Right cardiac atrium (tissue), 5 donors: ENCODE measurements at regions not wholly inside any gene's neighbourhood (a gene's known extent, or its start where the extent isn't known, plus 50 kb on each side); places are given as distances from the start of the nearest gene placed in this dataset.

Experiments
- ATAC-seq, 2 donors: fragments of 200-7000 bp; cut with Tn5 transposase; one replicate each; pipeline versions ENCODE4 v1.8.0 to v1.9.1; 2020; ENCODE audit warnings: moderate library complexity in 2 of 2, mild to moderate bottlenecking in 1 of 2
- DNase-seq, 3 donors: peaks; one replicate each; pipeline ENCODE4 v3.0.0-alpha.2; 2020
- H3K27ac ChIP-seq: one replicate; pipeline ENCODE4 v1.5.1; 2013; ENCODE audit warnings: mild to moderate bottlenecking, low read length, control low read depth, moderate library complexity
- H3K27me3 ChIP-seq: one replicate; pipeline ENCODE4 v1.6.1; 2013; ENCODE audit not compliant: control insufficient read depth, insufficient read depth
- H3K4me1 ChIP-seq: one replicate; pipeline ENCODE4 v1.6.1; 2013; ENCODE audit warnings: low read length; ENCODE audit not compliant: control insufficient read depth, insufficient read depth
- H3K4me3 ChIP-seq: one replicate; pipeline ENCODE4 v1.5.1; 2013; ENCODE audit warnings: low read length, control low read depth
- H3K9me3 ChIP-seq: one replicate; pipeline ENCODE4 v1.6.1; 2013; ENCODE audit warnings: low read length; ENCODE audit not compliant: control insufficient read depth
- WGBS: extraction: QIAGEN DNeasy Blood & Tissue Kit; methylation state at CpG from one replicate; pipeline ENCODE4 v1.1.7; 2013; 5-methylcytosine and 5-hydroxymethylcytosine counted together
- intact Hi-C, 4 donors: fragments of 100-400 bp; cut with DNase I; formaldehyde crosslinking; loops; one replicate each; pipeline versions ENCODE4 v1.11.0 to v1.14.0; 2022 to 2023
- donor health status: healthy with polysubstance abuse.
- donor health status: DM: no; HTN: yes; CAD: no.
- donor health status: DM: no; HTN: no; CAD: no.
- donor health status: DM: no; HTN: yes; CAD: no; lungs with severe emphysema.
- donor health status: DM: yes; HTN: yes; CAD: no.

GRCh38 chr2:234438305-234438977, 58.4 kb downstream of the ARL4C start:
- Histone ChIP-seq H3K27ac (no peak overlapping the region), H3K4me1 (peaks cover 2% of the 10 kb centered on the region), H3K4me3 (no peak overlapping the region), H3K27me3 (no peaks in the 10 kb centered on the region), H3K9me3 (no peaks in the 10 kb centered on the region)
- WGBS, result 59% methylated on average over 13 of the region's 13 CpGs
- no peak for ATAC-seq
- DNase-seq, result no peak
- intact Hi-C loops, result no loop called here

GRCh38 chr2:234437642-234438304, 59.1 kb downstream of the ARL4C start:
- H3K4me1 ChIP-seq, result peaks cover 2% of the 10 kb centered on the region
- H3K4me3 ChIP-seq, result no peak overlapping the region
- DNase-seq (no peak), ATAC-seq (peak in 1 of 2 donors; percentile 17)
- no peaks in the 10 kb centered on the region for H3K27me3 ChIP-seq
- no peaks in the 10 kb centered on the region for H3K9me3 ChIP-seq
- WGBS, result 53% methylated on average over 11 of the region's 11 CpGs
- intact Hi-C loops, result no loop called here
- H3K27ac ChIP-seq, result no peak overlapping the region

GRCh38 chr2:234436482-234436837, 60.4 kb downstream of the ARL4C start:
- 83% methylated on average over 6 of the region's 6 CpGs for WGBS
- intact Hi-C loops, result no loop called here
- Histone ChIP-seq H3K4me3 (no peak overlapping the region), H3K27me3 (no peaks in the 10 kb centered on the region), H3K4me1 (peaks cover 2% of the 10 kb centered on the region), H3K27ac (no peak overlapping the region), H3K9me3 (no peaks in the 10 kb centered on the region)
- peak; percentile 27 for ATAC-seq
- no peak for DNase-seq

GRCh38 chr2:234435836-234436481, 60.9 kb downstream of the ARL4C start:
- H3K27ac ChIP-seq, result no peak overlapping the region

GRCh38 chr2:234433201-234433600, 63.7 kb downstream of the ARL4C start:
- intact Hi-C loops, result no loop called here
- Histone ChIP-seq H3K27ac (no peak overlapping the region), H3K27me3 (no peaks in the 10 kb centered on the region), H3K9me3 (no peaks in the 10 kb centered on the region), H3K4me1 (peaks cover 2% of the 10 kb centered on the region), H3K4me3 (no peak overlapping the region)
- WGBS, result 55% methylated on average over 3 of the region's 3 CpGs
- ATAC-seq (no peak), DNase-seq (no peak)

More at GRCh38 chr2:234435836-234436481, 60.9 kb downstream of the ARL4C start:
- ATAC-seq (peak; percentile 64 to 94), DNase-seq (peak in 1 of 3 donors; percentile 24)
- 44% methylated on average over 7 of the region's 7 CpGs for WGBS
- intact Hi-C loops, result no loop called here
- no peaks in the 10 kb centered on the region for H3K27me3 ChIP-seq
- H3K4me3 ChIP-seq, result no peak overlapping the region
- no peaks in the 10 kb centered on the region for H3K9me3 ChIP-seq
- H3K4me1 ChIP-seq, result peaks cover 2% of the 10 kb centered on the region

GRCh38 chr2:234430871-234431270, 66.0 kb downstream of the ARL4C start:
- no peaks in the 10 kb centered on the region for H3K9me3 ChIP-seq
- no peaks in the 10 kb centered on the region for H3K4me1 ChIP-seq
- H3K27me3 ChIP-seq, result no peaks in the 10 kb centered on the region
- intact Hi-C loops, result no loop called here
- 71% methylated on average over 2 of the region's 2 CpGs for WGBS
- ATAC-seq (no peak), DNase-seq (no peak)
- no peak overlapping the region for H3K27ac ChIP-seq
- H3K4me3 ChIP-seq, result no peak overlapping the region

- Histone ChIP-seq H3K27ac (no peak overlapping the region), H3K27me3 (no peaks in the 10 kb centered on the region), H3K9me3 (no peaks in the 10 kb centered on the region), H3K4me3 (no peak overlapping the region), H3K4me1 (no peaks in the 10 kb centered on the region)
- ATAC-seq, result no peak
- DNase-seq, result no peak
- WGBS, result 81% methylated on average over 5 of the region's 5 CpGs
- intact Hi-C loops, result no loop called here
These were observed 67.6 kb downstream of the ARL4C start for GRCh38 chr2:234429265-234429664.

- ATAC-seq (peak in 1 of 2 donors; percentile 53), DNase-seq (no peak)
- 52% methylated on average over 15 of the region's 15 CpGs for WGBS
- Histone ChIP-seq H3K4me1 (no peaks in the 10 kb centered on the region), H3K9me3 (no peaks in the 10 kb centered on the region), H3K4me3 (no peak overlapping the region), H3K27ac (no peak overlapping the region), H3K27me3 (no peaks in the 10 kb centered on the region)
- intact Hi-C loops, result no loop called here
These were observed 69.5 kb downstream of the ARL4C start for GRCh38 chr2:234427081-234428061.

GRCh38 chr2:234426616-234427015, 70.3 kb downstream of the ARL4C start:
- Histone ChIP-seq H3K9me3 (no peaks in the 10 kb centered on the region), H3K27me3 (no peaks in the 10 kb centered on the region), H3K27ac (no peak overlapping the region), H3K4me1 (no peaks in the 10 kb centered on the region), H3K4me3 (no peak overlapping the region)
- 87% methylated on average over 4 of the region's 4 CpGs for WGBS
- intact Hi-C loops, result no loop called here
- ATAC-seq, result no peak
- no peak for DNase-seq

- Histone ChIP-seq H3K27ac (no peak overlapping the region), H3K4me3 (no peak overlapping the region), H3K9me3 (no peaks in the 10 kb centered on the region), H3K4me1 (no peaks in the 10 kb centered on the region), H3K27me3 (no peaks in the 10 kb centered on the region)
- intact Hi-C loops, result no loop called here
- DNase-seq, result peak in 1 of 3 donors; percentile 70
- ATAC-seq, result peak; percentile 36 to 53
- 68% methylated on average over 8 of the region's 8 CpGs for WGBS
These were observed 71.0 kb downstream of the ARL4C start for GRCh38 chr2:234425639-234426603.
